ENCODE measurements at regions not wholly inside any gene's neighbourhood (a gene's known extent, or its start where the extent isn't known, plus 50 kb on each side); places are given as distances from the start of the nearest gene placed in this dataset.
"Not testable (repeated sequence)": the region's sequence is repeated elsewhere in the genome, so short reads cannot be mapped to it uniquely, and the experiment has no call there.

GRCh38 chr6:14520029-14520428, 402.5 kb downstream of the CD83 start:
- 94% methylated on average over 2 of the region's 2 CpGs; no CpG with 5 or more reads in 1 of the 2 donors for WGBS, 2 donors (ENCODE audit: low coverage in 1 of 2)
- in situ Hi-C loops (cut with MboI; ENCODE audit: low pct_ligation_motif_present in 1 of 4, low pct_unique_long_range_greater_than_20kb in 1 of 4, low sequenced_read_pairs in 3 of 4) (no loop called here), intact Hi-C loops (cut with DNase I; ENCODE audit: low total_unique reads) (no loop called here)
- no peaks in the 10 kb centered on the region for H3K27me3 ChIP-seq
- DNase-seq: no peak
- no peak for TF ChIP-seq POLR2A (IDR thresholded peaks at IDR 0.05)
- H3K4me3 ChIP-seq: no peak overlapping the region
- no peaks in the 10 kb centered on the region for H3K4me1 ChIP-seq
- no peaks in the 10 kb centered on the region for H3K9me3 ChIP-seq
- no peaks in the 10 kb centered on the region for H3K36me3 ChIP-seq
- no peak overlapping the region for H3K27ac ChIP-seq

- in situ Hi-C loops (cut with MboI; ENCODE audit: low pct_ligation_motif_present in 1 of 4, low pct_unique_long_range_greater_than_20kb in 1 of 4, low sequenced_read_pairs in 3 of 4) (no loop called here), intact Hi-C loops (cut with DNase I; ENCODE audit: low total_unique reads) (no loop called here)
- H3K4me1 ChIP-seq: no peaks in the 10 kb centered on the region
- H3K27ac ChIP-seq: no peak overlapping the region
- no peak for DNase-seq
- no peaks in the 10 kb centered on the region for H3K9me3 ChIP-seq
- H3K36me3 ChIP-seq: no peaks in the 10 kb centered on the region
- no peak overlapping the region for H3K4me3 ChIP-seq
- no peaks in the 10 kb centered on the region for H3K27me3 ChIP-seq
- WGBS, 2 donors (ENCODE audit: low coverage in 1 of 2): 86 to 87% methylated on average over 2 of the region's 2 CpGs
- TF ChIP-seq POLR2A (IDR thresholded peaks at IDR 0.05) (no peak), CTCF (IDR thresholded peaks at IDR 0.05) (no peak), EP300 (IDR thresholded peaks at IDR 0.05; ENCODE audit: low read depth) (no peak), POLR2AphosphoS5 (IDR thresholded peaks at IDR 0.05) (no peak)
These were observed 403.0 kb downstream of the CD83 start for GRCh38 chr6:14520536-14520935.

- no peaks in the 10 kb centered on the region for H3K9me3 ChIP-seq
- in situ Hi-C loops (cut with MboI; ENCODE audit: low pct_ligation_motif_present in 1 of 4, low pct_unique_long_range_greater_than_20kb in 1 of 4, low sequenced_read_pairs in 3 of 4) (no loop called here), intact Hi-C loops (cut with DNase I; ENCODE audit: low total_unique reads) (no loop called here)
- no peaks in the 10 kb centered on the region for H3K4me1 ChIP-seq
- WGBS, 2 donors (ENCODE audit: low coverage in 1 of 2): 83% methylated on average over 5 of the region's 5 CpGs; no CpG with 5 or more reads in 1 of the 2 donors
- no peak for DNase-seq
- TF ChIP-seq POLR2A (IDR thresholded peaks at IDR 0.05) (no peak), POLR2AphosphoS5 (IDR thresholded peaks at IDR 0.05) (no peak), CTCF (IDR thresholded peaks at IDR 0.05) (no peak), EP300 (IDR thresholded peaks at IDR 0.05; ENCODE audit: low read depth) (no peak)
- H3K27ac ChIP-seq: no peak overlapping the region
- H3K36me3 ChIP-seq: no peaks in the 10 kb centered on the region
- H3K27me3 ChIP-seq: no peaks in the 10 kb centered on the region
- no peak overlapping the region for H3K4me3 ChIP-seq
These were observed 403.6 kb downstream of the CD83 start for GRCh38 chr6:14521141-14521540.

GRCh38 chr6:14521861-14522260, 404.3 kb downstream of the CD83 start:
- H3K27ac ChIP-seq; intact Hi-C loops (cut with DNase I; ENCODE audit: low total_unique reads); H3K36me3 ChIP-seq; H3K27me3 ChIP-seq; H3K9me3 ChIP-seq; H3K4me3 ChIP-seq; H3K4me1 ChIP-seq; in situ Hi-C loops (cut with MboI; ENCODE audit: low pct_ligation_motif_present in 1 of 4, low pct_unique_long_range_greater_than_20kb in 1 of 4, low sequenced_read_pairs in 3 of 4); DNase-seq: not testable (repeated sequence)
- WGBS, 2 donors (ENCODE audit: low coverage in 1 of 2): 95% methylated on average over 11 of the region's 11 CpGs; no CpG with 5 or more reads in 1 of the 2 donors

GRCh38 chr6:14524319-14524718, 406.7 kb downstream of the CD83 start:
- Histone ChIP-seq H3K27ac (no peak overlapping the region), H3K27me3 (no peaks in the 10 kb centered on the region), H3K4me1 (no peaks in the 10 kb centered on the region), H3K36me3 (no peaks in the 10 kb centered on the region), H3K9me3 (peaks cover 0 to 3% of the 10 kb centered on the region in 2 donors), H3K4me3 (no peak overlapping the region)
- intact Hi-C loops (cut with DNase I; ENCODE audit: low total_unique reads): no loop called here
- in situ Hi-C loops (cut with MboI; ENCODE audit: low pct_ligation_motif_present in 1 of 4, low pct_unique_long_range_greater_than_20kb in 1 of 4, low sequenced_read_pairs in 3 of 4): no loop called here
- 43 to 72% methylated on average over 1 to 3 of the region's 3 CpGs for WGBS, 2 donors (ENCODE audit: low coverage in 1 of 2)
- TF ChIP-seq POLR2AphosphoS5 (IDR thresholded peaks at IDR 0.05) (peak in 1 of 3 donors; percentile 41), POLR2A (IDR thresholded peaks at IDR 0.05) (no peak), EP300 (IDR thresholded peaks at IDR 0.05; ENCODE audit: low read depth) (no peak), CTCF (IDR thresholded peaks at IDR 0.05) (no peak)
- no peak for DNase-seq
